ENCODE measurements at regions not wholly inside any gene's neighbourhood (a gene's known extent, or its start where the extent isn't known, plus 50 kb on each side); places are given as distances from the start of the nearest gene placed in this dataset.
A peak's percentile ranks its signal among the peaks of the same experiment; 100 is the strongest.

DNA sequence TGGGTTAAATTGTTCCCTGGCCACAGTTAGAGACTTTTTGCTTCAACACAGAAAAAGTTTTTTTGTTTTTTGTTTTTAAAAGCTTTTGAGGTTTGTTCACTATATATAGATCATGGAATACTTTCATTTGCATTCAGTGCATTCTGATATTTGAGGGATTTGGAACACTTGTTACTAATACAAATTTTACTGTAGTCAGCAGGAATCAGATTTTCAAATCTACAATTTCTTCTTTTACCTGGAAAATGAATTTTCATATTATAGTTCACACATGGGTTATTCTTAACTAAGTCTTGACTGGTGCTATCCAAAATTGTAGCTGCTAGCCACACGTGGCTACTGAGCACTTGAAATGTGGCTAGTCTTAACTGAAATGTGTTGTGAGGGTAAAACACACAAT is 142.0 kb downstream of the RMI1 start:
- in situ Hi-C loops (cut with HindIII; ENCODE audit: low sequenced_read_pairs) = no loop called here
- TF ChIP-seq, protein P1, sequence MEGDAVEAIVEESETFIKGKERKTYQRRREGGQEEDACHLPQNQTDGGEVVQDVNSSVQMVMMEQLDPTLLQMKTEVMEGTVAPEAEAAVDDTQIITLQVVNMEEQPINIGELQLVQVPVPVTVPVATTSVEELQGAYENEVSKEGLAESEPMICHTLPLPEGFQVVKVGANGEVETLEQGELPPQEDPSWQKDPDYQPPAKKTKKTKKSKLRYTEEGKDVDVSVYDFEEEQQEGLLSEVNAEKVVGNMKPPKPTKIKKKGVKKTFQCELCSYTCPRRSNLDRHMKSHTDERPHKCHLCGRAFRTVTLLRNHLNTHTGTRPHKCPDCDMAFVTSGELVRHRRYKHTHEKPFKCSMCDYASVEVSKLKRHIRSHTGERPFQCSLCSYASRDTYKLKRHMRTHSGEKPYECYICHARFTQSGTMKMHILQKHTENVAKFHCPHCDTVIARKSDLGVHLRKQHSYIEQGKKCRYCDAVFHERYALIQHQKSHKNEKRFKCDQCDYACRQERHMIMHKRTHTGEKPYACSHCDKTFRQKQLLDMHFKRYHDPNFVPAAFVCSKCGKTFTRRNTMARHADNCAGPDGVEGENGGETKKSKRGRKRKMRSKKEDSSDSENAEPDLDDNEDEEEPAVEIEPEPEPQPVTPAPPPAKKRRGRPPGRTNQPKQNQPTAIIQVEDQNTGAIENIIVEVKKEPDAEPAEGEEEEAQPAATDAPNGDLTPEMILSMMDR (IDR thresholded peaks at IDR 0.05; ENCODE audit: low read depth, low read length, missing control alignments) = no peak
- H3K4me3 ChIP-seq (ENCODE audit: low read depth, low read length) = no peak overlapping the region
- no peak for DNase-seq (ENCODE audit: low read depth)

DNA sequence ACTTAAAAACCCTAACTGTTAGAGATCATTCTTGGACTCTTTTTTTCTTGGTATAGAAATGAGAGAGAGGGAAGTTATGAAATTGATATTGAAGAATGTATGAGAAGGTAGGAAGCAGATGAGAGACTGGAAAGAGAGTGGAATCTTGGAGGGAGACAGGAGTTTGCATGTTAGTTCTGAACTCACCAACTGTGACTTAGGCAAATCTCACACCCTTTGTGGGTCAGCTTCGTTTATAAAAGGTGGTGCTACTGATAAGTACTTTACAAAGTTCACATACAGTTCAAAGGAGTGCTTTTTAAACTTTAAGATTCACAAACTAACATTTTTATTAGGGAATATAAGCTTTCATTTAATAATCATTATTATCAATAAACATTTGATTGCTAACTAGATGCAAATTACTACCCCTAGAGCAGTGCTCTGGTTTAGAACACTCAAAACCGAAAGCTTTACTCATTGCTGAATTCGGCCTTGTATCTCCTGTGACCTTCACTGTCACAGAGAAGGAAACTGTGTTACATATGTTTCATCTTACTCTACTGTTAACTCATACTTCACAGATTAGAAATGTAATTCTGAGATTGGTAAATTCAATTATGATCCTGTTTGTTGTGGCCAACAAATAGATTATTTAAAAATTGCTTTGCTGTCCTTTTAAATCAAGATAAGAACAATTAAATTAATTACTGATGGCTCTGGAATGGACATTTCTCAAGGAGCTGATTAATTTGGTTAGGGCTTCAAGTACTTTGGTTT is 143.2 kb downstream of the RMI1 start:
- TF ChIP-seq, protein P1 (IDR thresholded peaks at IDR 0.05; ENCODE audit: low read depth, low read length, missing control alignments) = no peak
- no peak for DNase-seq (ENCODE audit: low read depth)
- H3K4me3 ChIP-seq (ENCODE audit: low read depth, low read length) = no peak overlapping the region
- in situ Hi-C loops (cut with HindIII; ENCODE audit: low sequenced_read_pairs) = no loop called here

DNA sequence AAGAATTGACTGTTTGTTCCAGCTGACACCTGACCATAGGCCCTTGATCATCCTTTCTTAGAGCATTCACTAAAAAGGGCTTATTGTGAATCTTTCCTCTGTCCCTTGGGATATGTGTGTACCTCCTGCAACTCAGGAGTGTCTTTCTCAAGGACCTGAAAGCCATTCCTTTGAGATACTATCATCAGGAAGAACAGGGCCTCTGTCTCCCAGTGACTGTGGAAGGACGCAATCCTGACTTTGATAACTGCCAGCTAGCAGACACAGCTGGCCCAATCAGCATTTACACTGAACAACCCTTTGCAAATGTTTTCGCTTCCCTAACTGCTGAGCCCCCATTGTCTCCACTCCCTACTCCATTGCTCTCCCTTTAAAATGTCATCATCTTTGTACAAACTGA is 144.4 kb downstream of the RMI1 start:
- DNase-seq (ENCODE audit: low read depth) = no peak
- in situ Hi-C loops (cut with HindIII; ENCODE audit: low sequenced_read_pairs) = no loop called here
- TF ChIP-seq, protein P1 (IDR thresholded peaks at IDR 0.05; ENCODE audit: low read depth, low read length, missing control alignments) = no peak
- no peak overlapping the region for H3K4me3 ChIP-seq (ENCODE audit: low read depth, low read length)

DNA sequence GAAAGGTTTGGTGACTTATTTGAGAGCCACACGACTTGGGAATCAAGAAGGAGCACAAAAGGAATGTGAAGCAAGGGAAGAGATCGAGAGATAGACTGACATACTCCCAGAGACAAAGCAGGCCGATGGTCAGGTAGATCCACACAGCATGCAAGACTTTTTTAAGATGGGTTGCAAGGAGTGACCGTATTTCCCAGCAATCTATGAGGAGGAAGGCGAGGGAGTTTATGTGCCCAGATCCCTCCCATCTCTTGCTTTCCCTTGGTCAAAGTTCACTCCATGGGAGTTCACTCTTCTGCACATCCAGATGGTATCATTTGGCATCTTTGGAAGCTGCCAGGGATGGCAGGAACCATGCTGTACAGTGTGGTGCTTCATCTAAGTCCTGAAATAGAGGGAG is 148.9 kb downstream of the RMI1 start:
- H3K4me3 ChIP-seq (ENCODE audit: low read depth, low read length) = no peak overlapping the region
- in situ Hi-C loops (cut with HindIII; ENCODE audit: low sequenced_read_pairs) = no loop called here
- TF ChIP-seq, protein P1 (IDR thresholded peaks at IDR 0.05; ENCODE audit: low read depth, low read length, missing control alignments) = no peak
- no peak for DNase-seq (ENCODE audit: low read depth)

DNA sequence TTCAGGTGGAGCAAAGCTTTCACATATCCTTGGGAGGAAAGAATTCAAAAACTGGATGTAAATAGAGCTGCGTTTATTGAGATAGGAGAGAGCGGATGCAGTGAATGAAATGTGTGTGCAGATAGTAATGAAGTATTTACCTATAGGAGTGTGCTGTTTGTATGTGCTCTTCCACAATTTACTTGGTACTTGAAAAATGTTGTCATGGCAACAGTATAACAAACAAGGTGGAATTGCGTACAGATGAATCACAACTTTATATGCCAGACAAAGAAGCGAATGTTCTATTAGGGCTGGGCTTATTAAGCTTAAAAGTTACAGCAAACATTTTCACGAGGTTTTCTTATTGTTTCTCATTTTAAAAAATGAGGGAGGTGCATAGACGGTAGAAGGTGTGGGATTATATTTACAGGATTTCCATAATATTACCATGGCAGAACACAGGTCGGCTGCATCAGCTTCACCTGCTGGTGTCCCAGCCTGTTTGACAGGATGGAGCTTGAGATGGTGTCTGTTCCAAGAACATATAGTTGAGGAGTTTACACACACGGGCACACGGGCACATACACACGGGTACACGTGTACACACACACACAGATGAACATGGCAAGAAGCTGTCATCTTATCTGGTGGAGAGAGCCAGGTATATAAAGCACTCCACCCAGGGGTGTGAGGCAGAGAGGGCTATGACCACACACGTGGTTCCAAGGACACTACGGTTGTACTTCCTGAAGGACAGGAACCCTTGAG is 155.7 kb downstream of the RMI1 start:
- peak; percentile 31 for DNase-seq (ENCODE audit: low read depth)
- TF ChIP-seq, protein P1 (IDR thresholded peaks at IDR 0.05; ENCODE audit: low read depth, low read length, missing control alignments) = no peak
- no peak overlapping the region for H3K4me3 ChIP-seq (ENCODE audit: low read depth, low read length)
- in situ Hi-C loops (cut with HindIII; ENCODE audit: low sequenced_read_pairs) = no loop called here

DNA sequence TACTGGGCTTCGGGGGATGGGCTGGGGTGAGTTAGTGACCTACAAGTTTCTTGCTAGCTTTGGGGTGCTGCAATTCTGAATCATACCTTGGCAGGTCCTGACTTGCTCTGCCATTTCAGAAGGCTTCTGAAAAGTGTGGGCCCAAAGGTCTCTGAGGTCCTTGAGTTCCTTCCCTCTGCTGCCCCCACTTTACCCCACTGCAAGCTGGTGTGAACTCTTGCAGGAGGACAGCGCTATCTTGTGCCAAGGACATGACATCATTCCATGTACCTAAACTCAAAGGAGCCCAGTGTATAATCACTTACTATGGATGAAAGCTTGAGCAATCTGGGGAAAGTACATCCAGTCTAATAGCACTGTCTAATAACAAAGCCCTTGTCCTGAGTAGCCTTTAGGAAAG is 157.4 kb downstream of the RMI1 start:
- TF ChIP-seq, protein P1 (IDR thresholded peaks at IDR 0.05; ENCODE audit: low read depth, low read length, missing control alignments) = no peak
- in situ Hi-C loops (cut with HindIII; ENCODE audit: low sequenced_read_pairs) = no loop called here
- no peak for DNase-seq (ENCODE audit: low read depth)
- no peak overlapping the region for H3K4me3 ChIP-seq (ENCODE audit: low read depth, low read length)
